ENCODE measurements at regions not wholly inside any gene's neighbourhood (a gene's known extent, or its start where the extent isn't known, plus 50 kb on each side); places are given as distances from the start of the nearest gene placed in this dataset.

DNA sequence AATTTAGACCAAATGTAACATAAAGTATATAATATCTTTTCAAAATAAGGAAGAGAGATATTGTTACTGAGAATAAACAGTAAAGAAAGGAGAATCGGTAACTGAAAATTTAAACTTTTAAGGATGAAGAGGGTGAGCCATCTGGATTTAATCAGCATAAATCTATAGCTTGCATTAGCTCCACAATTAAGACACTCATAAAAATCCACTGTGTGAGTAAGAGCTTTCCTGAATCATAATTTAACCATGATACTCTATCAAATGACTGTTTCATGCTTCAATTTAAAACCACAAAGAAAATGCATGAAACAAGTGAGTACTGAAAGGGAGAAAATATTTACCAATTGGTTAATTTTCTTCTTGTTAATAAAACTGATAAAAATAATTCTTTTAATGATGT, 951.5 kb upstream of the SLIT2 start:
- H3K4me3 Mint-ChIP-seq (ENCODE audit: unreplicated experiment), result no peak overlapping the region
- no peaks in the 10 kb centered on the region for H3K9me3 ChIP-seq
- DNase-seq, result no peak
- H3K27ac Mint-ChIP-seq (ENCODE audit: unreplicated experiment), result no peak overlapping the region
- peaks cover 14% of the 10 kb centered on the region for H3K4me1 Mint-ChIP-seq (ENCODE audit: low read depth, unreplicated experiment)
- intact Hi-C loops (cut with micrococcal nuclease; ENCODE audit: unreplicated experiment), result no loop called here
- POLR2A ChIA-PET, result no interaction called here
- CTCF ChIA-PET, result no interaction called here
- H3K36me3 ChIP-seq (ENCODE audit: control insufficient read depth, insufficient read depth, low read length), result no peaks in the 10 kb centered on the region
- H3K9me3 Mint-ChIP-seq (ENCODE audit: unreplicated experiment), result peaks cover 2% of the 10 kb centered on the region
- no peaks in the 10 kb centered on the region for H3K36me3 Mint-ChIP-seq (ENCODE audit: insufficient read depth, unreplicated experiment)
- H3K27me3 ChIP-seq (replicated peaks; ENCODE audit: control insufficient read depth, insufficient read depth, low read length), result no peaks in the 10 kb centered on the region
- no peak overlapping the region for H3K4me3 ChIP-seq (ENCODE audit: low read depth, low read length)
- BruUV-seq (replicated peaks), result no TSS peak
- TF ChIP-seq, protein P1, sequence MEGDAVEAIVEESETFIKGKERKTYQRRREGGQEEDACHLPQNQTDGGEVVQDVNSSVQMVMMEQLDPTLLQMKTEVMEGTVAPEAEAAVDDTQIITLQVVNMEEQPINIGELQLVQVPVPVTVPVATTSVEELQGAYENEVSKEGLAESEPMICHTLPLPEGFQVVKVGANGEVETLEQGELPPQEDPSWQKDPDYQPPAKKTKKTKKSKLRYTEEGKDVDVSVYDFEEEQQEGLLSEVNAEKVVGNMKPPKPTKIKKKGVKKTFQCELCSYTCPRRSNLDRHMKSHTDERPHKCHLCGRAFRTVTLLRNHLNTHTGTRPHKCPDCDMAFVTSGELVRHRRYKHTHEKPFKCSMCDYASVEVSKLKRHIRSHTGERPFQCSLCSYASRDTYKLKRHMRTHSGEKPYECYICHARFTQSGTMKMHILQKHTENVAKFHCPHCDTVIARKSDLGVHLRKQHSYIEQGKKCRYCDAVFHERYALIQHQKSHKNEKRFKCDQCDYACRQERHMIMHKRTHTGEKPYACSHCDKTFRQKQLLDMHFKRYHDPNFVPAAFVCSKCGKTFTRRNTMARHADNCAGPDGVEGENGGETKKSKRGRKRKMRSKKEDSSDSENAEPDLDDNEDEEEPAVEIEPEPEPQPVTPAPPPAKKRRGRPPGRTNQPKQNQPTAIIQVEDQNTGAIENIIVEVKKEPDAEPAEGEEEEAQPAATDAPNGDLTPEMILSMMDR (IDR thresholded peaks at IDR 0.05; ENCODE audit: insufficient read depth in 1 of 2, low read depth in 1 of 2, low read length in 1 of 2, severe bottlenecking in 1 of 2, unreplicated experiment in 1 of 2), result no peak
- H3K27me3 Mint-ChIP-seq (ENCODE audit: insufficient read depth, unreplicated experiment), result no peaks in the 10 kb centered on the region
- peaks cover 18% of the 10 kb centered on the region for H3K4me1 ChIP-seq

DNA sequence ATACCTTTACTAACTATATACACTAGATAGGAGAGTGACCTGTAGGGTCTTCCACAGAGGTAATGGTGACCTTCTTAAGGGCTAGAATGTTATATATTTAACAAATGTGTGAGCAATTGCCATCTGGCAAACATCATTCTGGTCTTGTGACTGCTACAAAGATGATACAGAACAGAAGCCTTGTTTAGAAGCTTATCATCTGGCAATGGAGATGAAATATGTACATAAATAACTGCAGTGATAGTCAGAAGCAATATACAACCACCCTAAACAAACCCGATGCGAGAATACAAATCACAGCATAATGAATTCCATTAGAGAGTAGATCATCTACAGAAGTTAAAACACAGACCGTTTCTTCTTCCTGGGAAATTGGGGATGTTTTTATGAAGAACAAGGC, 952.7 kb upstream of the SLIT2 start:
- Histone ChIP-seq H3K9me3 (no peaks in the 10 kb centered on the region), H3K27me3 (replicated peaks; ENCODE audit: control insufficient read depth, insufficient read depth, low read length) (no peaks in the 10 kb centered on the region), H3K36me3 (ENCODE audit: control insufficient read depth, insufficient read depth, low read length) (no peaks in the 10 kb centered on the region), H3K4me1 (peaks cover 18% of the 10 kb centered on the region), H3K4me3 (ENCODE audit: low read depth, low read length) (no peak overlapping the region)
- Mint-ChIP-seq H3K27me3 (ENCODE audit: insufficient read depth, unreplicated experiment) (no peaks in the 10 kb centered on the region), H3K9me3 (ENCODE audit: unreplicated experiment) (peaks cover 9% of the 10 kb centered on the region), H3K27ac (ENCODE audit: unreplicated experiment) (no peak overlapping the region), H3K36me3 (ENCODE audit: insufficient read depth, unreplicated experiment) (no peaks in the 10 kb centered on the region), H3K4me1 (ENCODE audit: low read depth, unreplicated experiment) (peaks cover 14% of the 10 kb centered on the region), H3K4me3 (ENCODE audit: unreplicated experiment) (no peak overlapping the region)
- POLR2A ChIA-PET, result no interaction called here
- TF ChIP-seq, protein P1 (IDR thresholded peaks at IDR 0.05; ENCODE audit: insufficient read depth in 1 of 2, low read depth in 1 of 2, low read length in 1 of 2, severe bottlenecking in 1 of 2, unreplicated experiment in 1 of 2), result no peak
- no peak for DNase-seq
- CTCF ChIA-PET, result no interaction called here
- BruUV-seq (replicated peaks), result no TSS peak
- intact Hi-C loops (cut with micrococcal nuclease; ENCODE audit: unreplicated experiment), result no loop called here

DNA sequence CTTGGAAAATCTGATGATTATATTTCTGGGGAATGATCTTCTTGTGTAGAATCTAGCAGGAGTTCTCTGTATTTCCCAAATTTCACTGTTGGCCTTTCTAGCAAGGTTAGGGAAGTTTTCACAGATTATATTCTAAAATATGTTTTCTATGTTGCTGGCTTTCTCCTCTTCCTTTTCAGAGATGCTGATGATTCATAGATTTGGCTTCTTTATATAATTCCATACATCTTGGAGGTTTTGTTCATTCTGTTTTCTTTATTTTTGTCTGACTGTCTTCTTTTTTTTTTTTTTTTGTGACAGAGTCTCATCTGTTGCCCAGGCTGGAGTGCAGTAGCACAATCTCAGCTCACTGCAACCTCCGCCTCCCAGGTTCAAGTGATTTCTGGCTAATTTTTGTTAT, 957.9 kb upstream of the SLIT2 start:
- Mint-ChIP-seq H3K4me3 (ENCODE audit: unreplicated experiment) (no peak overlapping the region), H3K27ac (ENCODE audit: unreplicated experiment) (no peak overlapping the region), H3K27me3 (ENCODE audit: insufficient read depth, unreplicated experiment) (no peaks in the 10 kb centered on the region), H3K9me3 (ENCODE audit: unreplicated experiment) (peaks cover 42% of the 10 kb centered on the region), H3K36me3 (ENCODE audit: insufficient read depth, unreplicated experiment) (no peaks in the 10 kb centered on the region), H3K4me1 (ENCODE audit: low read depth, unreplicated experiment) (no peaks in the 10 kb centered on the region)
- TF ChIP-seq, protein P1 (IDR thresholded peaks at IDR 0.05; ENCODE audit: insufficient read depth in 1 of 2, low read depth in 1 of 2, low read length in 1 of 2, severe bottlenecking in 1 of 2, unreplicated experiment in 1 of 2), result no peak
- Histone ChIP-seq H3K4me3 (ENCODE audit: low read depth, low read length) (no peak overlapping the region), H3K9me3 (peaks cover 8% of the 10 kb centered on the region), H3K4me1 (no peaks in the 10 kb centered on the region), H3K27me3 (replicated peaks; ENCODE audit: control insufficient read depth, insufficient read depth, low read length) (no peaks in the 10 kb centered on the region), H3K36me3 (ENCODE audit: control insufficient read depth, insufficient read depth, low read length) (no peaks in the 10 kb centered on the region)
- ChIA-PET CTCF (no interaction called here), POLR2A (no interaction called here)
- DNase-seq, result no peak
- no TSS peak for BruUV-seq (replicated peaks)
- intact Hi-C loops (cut with micrococcal nuclease; ENCODE audit: unreplicated experiment), result no loop called here

All from Caco-2 (cell line).